ENCODE measurements at regions not wholly inside any gene's neighbourhood (a gene's known extent, or its start where the extent isn't known, plus 50 kb on each side); places are given as distances from the start of the nearest gene placed in this dataset.

- no peak for DNase-seq (ENCODE audit: low read depth in 4 of 4, low spot score in 2 of 4)
Measured at GRCh38 chr16:86632206-86632605, 53.9 kb downstream of the FOXL1 start.

GRCh38 chr16:86632944-86633343 lies 54.6 kb downstream of the FOXL1 start:
- no peak for DNase-seq (ENCODE audit: low read depth in 4 of 4, low spot score in 2 of 4)

GRCh38 chr16:86634292-86634691 lies 55.9 kb downstream of the FOXL1 start:
- DNase-seq (ENCODE audit: low read depth in 4 of 4, low spot score in 2 of 4), result no peak

- no peak for DNase-seq (ENCODE audit: low read depth in 4 of 4, low spot score in 2 of 4)
Measured at GRCh38 chr16:86635176-86635876, 57.0 kb downstream of the FOXL1 start.

GRCh38 chr16:86635926-86636325 lies 57.6 kb downstream of the FOXL1 start:
- no peak for DNase-seq (ENCODE audit: low read depth in 4 of 4, low spot score in 2 of 4)

GRCh38 chr16:86637744-86638143 lies 59.4 kb downstream of the FOXL1 start:
- DNase-seq (ENCODE audit: low read depth in 4 of 4, low spot score in 2 of 4), result no peak

GRCh38 chr16:86638642-86639041 lies 60.3 kb downstream of the FOXL1 start:
- DNase-seq (ENCODE audit: low read depth in 4 of 4, low spot score in 2 of 4), result no peak

GRCh38 chr16:86639354-86639753 lies 61.0 kb downstream of the FOXL1 start:
- DNase-seq (ENCODE audit: low read depth in 4 of 4, low spot score in 2 of 4), result no peak

GRCh38 chr16:86640265-86640843 lies 62.0 kb downstream of the FOXL1 start:
- DNase-seq (ENCODE audit: low read depth in 4 of 4, low spot score in 2 of 4), result no peak

- DNase-seq (ENCODE audit: low read depth in 4 of 4, low spot score in 2 of 4), result no peak
Measured at GRCh38 chr16:86642087-86642486, 63.7 kb downstream of the FOXL1 start.

- no peak for DNase-seq (ENCODE audit: low read depth in 4 of 4, low spot score in 2 of 4)
Measured at GRCh38 chr16:86643671-86644070, 65.3 kb downstream of the FOXL1 start.

- DNase-seq (ENCODE audit: low read depth in 4 of 4, low spot score in 2 of 4), result no peak
Measured at GRCh38 chr16:86647561-86647960, 69.2 kb downstream of the FOXL1 start.

GRCh38 chr16:86649875-86650274 lies 71.5 kb downstream of the FOXL1 start:
- no peak for DNase-seq (ENCODE audit: low read depth in 4 of 4, low spot score in 2 of 4)

GRCh38 chr16:86651013-86651627 lies 72.8 kb downstream of the FOXL1 start:
- no peak for DNase-seq (ENCODE audit: low read depth in 4 of 4, low spot score in 2 of 4)

- DNase-seq (ENCODE audit: low read depth in 4 of 4, low spot score in 2 of 4), result no peak
Measured at GRCh38 chr16:86651823-86652222, 73.5 kb downstream of the FOXL1 start.

GRCh38 chr16:86653285-86654006 lies 75.1 kb downstream of the FOXL1 start:
- no peak for DNase-seq (ENCODE audit: low read depth in 4 of 4, low spot score in 2 of 4)

- no peak for DNase-seq (ENCODE audit: low read depth in 4 of 4, low spot score in 2 of 4)
Measured at GRCh38 chr16:86657972-86658371, 79.6 kb downstream of the FOXL1 start.

- DNase-seq (ENCODE audit: low read depth in 4 of 4, low spot score in 2 of 4), result no peak
Measured at GRCh38 chr16:86660623-86661022, 82.3 kb downstream of the FOXL1 start.

GRCh38 chr16:86661706-86662105 lies 83.4 kb downstream of the FOXL1 start:
- no peak for DNase-seq (ENCODE audit: low read depth in 4 of 4, low spot score in 2 of 4)

- no peak for DNase-seq (ENCODE audit: low read depth in 4 of 4, low spot score in 2 of 4)
Measured at GRCh38 chr16:86662195-86662594, 83.8 kb downstream of the FOXL1 start.

- no peak for DNase-seq (ENCODE audit: low read depth in 4 of 4, low spot score in 2 of 4)
Measured at GRCh38 chr16:86662740-86663139, 84.4 kb downstream of the FOXL1 start.

Measured in left renal cortex interstitium (tissue), 4 donors.